Nephron (organoid): ENCODE measurements at regions not wholly inside any gene's neighbourhood (a gene's known extent, or its start where the extent isn't known, plus 50 kb on each side); places are given as distances from the start of the nearest gene placed in this dataset.

Experiments
- H3K27ac Mint-ChIP-seq, 3 experiments: 2 replicates each; pipeline ENCODE4 v1.8.0; 2020; ENCODE audit warnings: mixed read lengths in 3 of 3, mild to moderate bottlenecking in 2 of 3, moderate library complexity in 1 of 3
- H3K27me3 Mint-ChIP-seq: 2 replicates; pipeline ENCODE4 v1.8.0; 2021; ENCODE audit warnings: low read depth, mild to moderate bottlenecking, moderate library complexity, mixed read lengths
- H3K36me3 Mint-ChIP-seq: 2 replicates; pipeline ENCODE4 v1.8.0; 2020; ENCODE audit warnings: low read depth, mixed read lengths
- H3K4me1 Mint-ChIP-seq: 2 replicates; pipeline ENCODE4 v1.8.0; 2020; ENCODE audit warnings: mixed read lengths
- H3K4me3 Mint-ChIP-seq, 3 experiments: 2 replicates each; pipeline ENCODE4 v1.8.0; 2020; ENCODE audit warnings: mild to moderate bottlenecking in 3 of 3, mixed read lengths in 3 of 3, moderate library complexity in 2 of 3
- H3K9me3 Mint-ChIP-seq: 2 replicates; pipeline ENCODE4 v1.8.0; 2020; ENCODE audit warnings: mixed read lengths
- CTCF ChIP-seq, 3 experiments: fragments of 200-600 bp; sonication (generic); IDR thresholded peaks; one replicate each; pipeline ENCODE4 v1.5.0; 2021; ENCODE audit warnings: antibody characterized with exemption in 3 of 3; ENCODE audit not compliant: unreplicated experiment in 3 of 3

GRCh38 chr20:22369100-22369499 lies 215.3 kb downstream of the FOXA2 start:
- Mint-ChIP-seq H3K4me1 (peaks cover 19% of the 10 kb centered on the region), H3K4me3 (no peak overlapping the region)

GRCh38 chr20:22368235-22368634 lies 216.1 kb downstream of the FOXA2 start:
- no peak for TF ChIP-seq CTCF (IDR thresholded peaks at IDR 0.05; ENCODE audit: unreplicated experiment in 3 of 3)
- Mint-ChIP-seq H3K9me3 (peaks cover 5% of the 10 kb centered on the region), H3K27me3 (peaks cover 15% of the 10 kb centered on the region), H3K27ac (no peak overlapping the region), H3K36me3 (no peaks in the 10 kb centered on the region), H3K4me1 (peaks cover 14% of the 10 kb centered on the region), H3K4me3 (no peak overlapping the region)

More at GRCh38 chr20:22369100-22369499, 215.3 kb downstream of the FOXA2 start:
- Mint-ChIP-seq H3K9me3 (peaks cover 3% of the 10 kb centered on the region), H3K36me3 (no peaks in the 10 kb centered on the region), H3K27ac (no peak overlapping the region), H3K27me3 (peaks cover 15% of the 10 kb centered on the region)
- no peak for TF ChIP-seq CTCF (IDR thresholded peaks at IDR 0.05; ENCODE audit: unreplicated experiment in 3 of 3)

GRCh38 chr20:22366631-22367030 lies 217.7 kb downstream of the FOXA2 start:
- Mint-ChIP-seq H3K36me3 (no peaks in the 10 kb centered on the region), H3K4me3 (no peak overlapping the region), H3K27ac (no peak overlapping the region), H3K4me1 (peaks cover 9% of the 10 kb centered on the region), H3K9me3 (peaks cover 5% of the 10 kb centered on the region), H3K27me3 (peaks cover 15% of the 10 kb centered on the region)
- no peak for TF ChIP-seq CTCF (IDR thresholded peaks at IDR 0.05; ENCODE audit: unreplicated experiment in 3 of 3)

- Mint-ChIP-seq H3K27me3 (peaks cover 11% of the 10 kb centered on the region), H3K4me3 (no peak overlapping the region), H3K4me1 (no peaks in the 10 kb centered on the region), H3K27ac (no peak overlapping the region), H3K36me3 (no peaks in the 10 kb centered on the region), H3K9me3 (no peaks in the 10 kb centered on the region)
- no peak for TF ChIP-seq CTCF (IDR thresholded peaks at IDR 0.05; ENCODE audit: unreplicated experiment in 3 of 3)
Measured at GRCh38 chr20:22354647-22355046, 229.7 kb downstream of the FOXA2 start.

GRCh38 chr20:22353586-22353985 lies 230.8 kb downstream of the FOXA2 start:
- Mint-ChIP-seq H3K27ac (no peak overlapping the region), H3K36me3 (no peaks in the 10 kb centered on the region), H3K4me3 (no peak overlapping the region), H3K9me3 (no peaks in the 10 kb centered on the region), H3K4me1 (no peaks in the 10 kb centered on the region), H3K27me3 (peaks cover 11% of the 10 kb centered on the region)
- TF ChIP-seq CTCF (IDR thresholded peaks at IDR 0.05; ENCODE audit: unreplicated experiment in 3 of 3) = no peak

GRCh38 chr20:22352019-22352418 lies 232.4 kb downstream of the FOXA2 start:
- no peaks in the 10 kb centered on the region for H3K9me3 Mint-ChIP-seq
- TF ChIP-seq CTCF (IDR thresholded peaks at IDR 0.05; ENCODE audit: unreplicated experiment in 3 of 3) = no peak

More at GRCh38 chr20:22352019-22352418, 232.4 kb downstream of the FOXA2 start:
- Mint-ChIP-seq H3K4me3 (no peak overlapping the region), H3K36me3 (no peaks in the 10 kb centered on the region), H3K27ac (no peak overlapping the region), H3K27me3 (peaks cover 6% of the 10 kb centered on the region), H3K4me1 (no peaks in the 10 kb centered on the region)
